HepG2 (cell line): ENCODE measurements at regions not wholly inside any gene's neighbourhood (a gene's known extent, or its start where the extent isn't known, plus 50 kb on each side); places are given as distances from the start of the nearest gene placed in this dataset.

ENCODE experiments used
- ATAC-seq: fragments of 200-7000 bp; cut with Tn5 transposase; 3 replicates; pipeline ENCODE4 v1.9.1; 2020; ENCODE audit warnings: mild to moderate bottlenecking, moderate library complexity
- BruUV-seq: library from RNA; stranded (reverse); fragments of 400-500 nt; replicated peaks from 2 replicates; lab custom pipeline; 2021; lab: Mats Ljungman, UMichigan
- CTCF ChIA-PET: fragments of 300-600 bp; formaldehyde crosslinking; extraction: SDS; loops from one replicate; lab custom pipeline; 2021; ENCODE audit warnings: low total read pairs, inconsistent platforms, low intra/inter-chr PET ratio; lab: Yijun Ruan, JAX
- POLR2A ChIA-PET: fragments of 350-600 bp; sonication (Branson Sonifier 250); formaldehyde crosslinking; loops from one replicate; lab custom pipeline; 2020; ENCODE audit warnings: antibody characterized with exemption, inconsistent platforms; lab: Yijun Ruan, JAX
- DNase-seq: peaks from one replicate; pipeline ENCODE4 v3.0.0-alpha.2; 2015; ENCODE audit warnings: low spot score
- FAIRE-seq: peaks from 3 replicates; lab custom pipeline; 2011; peaks lifted over from hg19 to GRCh38; lab: Jason Lieb, UNC
- H2AFZ ChIP-seq: one replicate; pipeline ENCODE4 v1.6.1; 2011; ENCODE audit warnings: low read length, inconsistent platforms
- H3K27ac ChIP-seq: fragments of 300-600 bp; 3 replicates; pipeline ENCODE4 v1.8.0; 2011; ENCODE audit warnings: mixed run types, mild to moderate bottlenecking, mixed read lengths, low read length, inconsistent platforms; ENCODE audit not compliant: insufficient read depth; ENCODE audit errors: extremely low read length
- H3K27me3 ChIP-seq, 2 experiments: fragments of 200-600 bp in 1 of 2; 2 replicates in 1 of 2; 3 replicates in 1 of 2; pipeline versions ENCODE4 v1.6.0 to v1.8.0; 2011; ENCODE audit warnings: low read length in 2 of 2, mild to moderate bottlenecking in 2 of 2, moderate library complexity in 2 of 2, inconsistent platforms in 1 of 2; ENCODE audit not compliant: insufficient read depth in 2 of 2, control insufficient read depth in 1 of 2
- H3K36me3 ChIP-seq, 2 experiments: fragments of 200-600 bp in 1 of 2; replicated peaks in 1 of 2; 2 replicates in 1 of 2; 3 replicates in 1 of 2; pipeline versions ENCODE4 v1.5.1 to v1.8.0; 2011; ENCODE audit warnings: low read length in 2 of 2, inconsistent platforms in 1 of 2; ENCODE audit not compliant: insufficient read depth in 2 of 2, control insufficient read depth in 1 of 2
- H3K4me1 ChIP-seq: 2 replicates; pipeline ENCODE4 v1.5.1; 2012; ENCODE audit warnings: low read length, inconsistent platforms; ENCODE audit not compliant: insufficient read depth
- H3K4me2 ChIP-seq: 2 replicates; pipeline ENCODE4 v1.6.0; 2011; ENCODE audit warnings: low read depth, low read length, inconsistent platforms
- H3K4me3 ChIP-seq, 3 experiments: fragments of 200-600 bp in 1 of 3; sonication (generic), shearing (Covaris generic) in 1 of 3; replicated peaks in 1 of 3; 2 replicates each; pipeline ENCODE4 v1.5.1; 2011 to 2016; ENCODE audit warnings: low read length in 3 of 3, inconsistent platforms in 2 of 3, low read depth in 2 of 3, mild to moderate bottlenecking in 2 of 3, control low read depth in 1 of 3, mixed read lengths in 1 of 3; ENCODE audit not compliant: insufficient read depth in 1 of 3
- H3K79me2 ChIP-seq: one replicate; pipeline ENCODE4 v1.6.1; 2011; ENCODE audit warnings: low read length, inconsistent platforms; ENCODE audit not compliant: insufficient read depth
- H3K9ac ChIP-seq: 2 replicates; pipeline ENCODE4 v1.6.0; 2011; ENCODE audit warnings: mild to moderate bottlenecking, low read depth, low read length, inconsistent platforms; ENCODE audit not compliant: insufficient read depth
- H3K9me3 ChIP-seq: 2 replicates; pipeline ENCODE4 v1.5.1; 2012; ENCODE audit warnings: mild to moderate bottlenecking, low read length
- H4K20me1 ChIP-seq: 2 replicates; pipeline ENCODE4 v1.6.0; 2011; ENCODE audit warnings: inconsistent platforms, mild to moderate bottlenecking, low read length, moderate library complexity; ENCODE audit not compliant: insufficient read depth
- ATAD3A ChIP-seq: sonication (generic); formaldehyde crosslinking; IDR thresholded peaks from 2 replicates; pipeline ENCODE4 v1.4.0; 2020; ENCODE audit warnings: missing genetic modification reagents
- BRCA1 ChIP-seq: sonication (generic); formaldehyde crosslinking; IDR thresholded peaks from 2 replicates; pipeline ENCODE4 v1.4.0; 2020; ENCODE audit warnings: missing genetic modification reagents
- GZF1 ChIP-seq: sonication (generic); formaldehyde crosslinking; IDR thresholded peaks from 2 replicates; pipeline ENCODE4 v1.5.1; 2020; ENCODE audit warnings: mild to moderate bottlenecking, missing genetic modification reagents
- ISL2 ChIP-seq: sonication (generic); formaldehyde crosslinking; IDR thresholded peaks from 2 replicates; pipeline ENCODE4 v1.5.0; 2020; ENCODE audit warnings: missing genetic modification reagents
- MAFG ChIP-seq: sonication (generic); formaldehyde crosslinking; IDR thresholded peaks from 2 replicates; pipeline ENCODE4 v1.5.1; 2020; ENCODE audit warnings: mild to moderate bottlenecking, missing genetic modification reagents
- MBD4 ChIP-seq: IDR thresholded peaks from 2 replicates; pipeline ENCODE4 v1.6.1; 2012; ENCODE audit warnings: low read length, inconsistent platforms, borderline replicate concordance
- MIXL1 ChIP-seq: IDR thresholded peaks from 2 replicates; pipeline ENCODE4 v1.6.1; 2016
- MYNN ChIP-seq: sonication (generic); formaldehyde crosslinking; IDR thresholded peaks from 2 replicates; pipeline ENCODE4 v1.4.0; 2020; ENCODE audit warnings: mild to moderate bottlenecking, low read depth, missing genetic modification reagents
- PHF20 ChIP-seq: sonication (generic); formaldehyde crosslinking; IDR thresholded peaks from 2 replicates; pipeline ENCODE4 v1.5.0; 2020; ENCODE audit warnings: mild to moderate bottlenecking, missing genetic modification reagents
- SPEN ChIP-seq: sonication (generic); formaldehyde crosslinking; IDR thresholded peaks from 2 replicates; pipeline ENCODE4 v1.5.1; 2020; ENCODE audit warnings: low read depth, mild to moderate bottlenecking, missing genetic modification reagents
- ZNF121 ChIP-seq: sonication (generic); formaldehyde crosslinking; IDR thresholded peaks from 2 replicates; pipeline ENCODE4 v1.5.0; 2020; ENCODE audit warnings: mild to moderate bottlenecking, missing genetic modification reagents
- ZNF766 ChIP-seq: sonication (generic); formaldehyde crosslinking; IDR thresholded peaks from 2 replicates; pipeline ENCODE4 v1.5.0; 2020; ENCODE audit warnings: missing genetic modification reagents, borderline replicate concordance
- ZZZ3 ChIP-seq: sonication (generic); formaldehyde crosslinking; IDR thresholded peaks from 2 replicates; pipeline ENCODE4 v1.4.0; 2020; ENCODE audit warnings: missing genetic modification reagents, mild to moderate bottlenecking, borderline replicate concordance
- WGBS: methylation state at CpG from one replicate; pipeline ENCODE4 v1.1.6; 2017; ENCODE audit warnings: low lambda C conversion rate; 5-methylcytosine and 5-hydroxymethylcytosine counted together
- in situ Hi-C: cut with HindIII; loops from 2 replicates; pipeline ENCODE4 v1.10.0; 2017; ENCODE audit warnings: low pct_unique_long_range_greater_than_20kb; ENCODE audit not compliant: extremely low pct_ligation_motif_present
- intact Hi-C: fragments of 100-400 bp; cut with micrococcal nuclease; formaldehyde crosslinking; loops from one replicate; pipeline ENCODE4 v1.10.0; 2022; ENCODE audit not compliant: unreplicated experiment
- TF ChIP-seq, protein P1 (sequence below): sonication (generic); formaldehyde crosslinking; IDR thresholded peaks from 2 replicates; pipeline ENCODE4 v1.4.0; 2020; ENCODE audit warnings: missing genetic modification reagents, mild to moderate bottlenecking, borderline replicate concordance
- TF ChIP-seq, protein P2 (sequence below): sonication (generic); formaldehyde crosslinking; IDR thresholded peaks from 2 replicates; pipeline ENCODE4 v1.4.0; 2020; ENCODE audit warnings: missing genetic modification reagents
- TF ChIP-seq, protein P3 (sequence below): sonication (generic); formaldehyde crosslinking; IDR thresholded peaks from 2 replicates; pipeline ENCODE4 v1.4.0; 2020; ENCODE audit warnings: missing genetic modification reagents

DNA sequence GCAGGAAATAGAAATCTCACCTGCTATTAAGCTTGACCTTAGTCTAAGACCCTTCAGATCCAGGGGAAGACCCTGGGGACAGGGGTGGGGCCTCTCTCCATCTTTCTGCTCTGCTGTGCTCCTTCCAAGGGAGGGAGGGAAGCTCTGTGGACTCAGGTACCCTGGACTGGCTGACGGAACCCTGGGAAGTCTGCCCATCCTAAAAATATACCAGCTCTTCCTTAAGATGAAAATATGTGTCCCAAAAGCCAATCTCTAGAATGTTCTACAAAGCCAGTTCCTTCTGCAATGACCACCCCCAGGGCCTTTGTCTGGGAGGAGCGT, 73.7 kb downstream of the RTL6 start (continued):
- TF ChIP-seq ISL2 (CRISPR knock-in tag) (no peak), MYNN (CRISPR knock-in tag) (no peak), MBD4 (no peak), SPEN (CRISPR knock-in tag) (no peak), MAFG (CRISPR knock-in tag) (no peak)
- TF ChIP-seq, protein P1, sequence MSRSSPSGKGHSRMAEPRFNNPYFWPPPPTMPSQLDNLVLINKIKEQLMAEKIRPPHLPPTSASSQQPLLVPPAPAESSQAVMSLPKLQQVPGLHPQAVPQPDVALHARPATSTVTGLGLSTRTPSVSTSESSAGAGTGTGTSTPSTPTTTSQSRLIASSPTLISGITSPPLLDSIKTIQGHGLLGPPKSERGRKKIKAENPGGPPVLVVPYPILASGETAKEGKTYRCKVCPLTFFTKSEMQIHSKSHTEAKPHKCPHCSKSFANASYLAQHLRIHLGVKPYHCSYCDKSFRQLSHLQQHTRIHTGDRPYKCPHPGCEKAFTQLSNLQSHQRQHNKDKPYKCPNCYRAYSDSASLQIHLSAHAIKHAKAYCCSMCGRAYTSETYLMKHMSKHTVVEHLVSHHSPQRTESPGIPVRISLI (CRISPR knock-in tag): no peak

DNA sequence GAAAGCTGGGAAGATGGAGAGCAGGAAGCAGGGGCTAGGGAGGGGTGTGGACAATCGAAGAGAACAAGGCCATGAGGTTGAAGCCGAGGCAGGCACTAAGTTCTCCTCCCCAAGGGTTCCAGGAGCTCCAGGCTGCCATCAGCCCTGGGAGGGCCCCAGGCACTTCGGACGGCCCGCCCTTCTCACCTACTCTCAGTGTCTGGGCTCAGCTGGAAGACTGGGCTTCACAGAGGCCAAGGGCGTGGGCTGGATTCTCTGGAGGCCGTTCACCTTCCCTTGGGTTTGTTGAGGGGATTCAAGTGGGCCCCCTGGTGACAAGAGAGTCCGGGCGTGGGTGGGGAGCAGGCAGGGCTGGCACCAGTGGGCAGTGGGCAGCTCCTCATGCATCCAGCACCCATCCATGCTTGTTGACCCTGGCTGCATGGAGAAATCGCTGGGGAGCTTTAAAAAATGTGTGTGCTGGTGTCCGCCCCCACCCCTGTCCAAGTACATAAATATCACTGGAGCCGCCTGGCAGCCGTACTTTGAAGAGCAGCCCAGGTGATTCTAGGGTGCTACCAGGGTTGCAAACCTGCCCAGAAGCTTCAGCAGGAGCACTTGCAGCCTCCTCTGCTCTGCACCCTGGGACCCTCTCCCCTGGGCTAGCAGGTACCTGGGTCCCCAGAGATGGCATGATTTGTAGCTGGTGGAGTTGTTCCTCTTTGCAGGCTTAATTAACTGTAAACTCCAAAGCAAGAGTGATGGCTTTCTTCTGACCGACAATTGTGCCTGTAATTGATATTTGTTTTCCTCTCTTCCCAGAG, 74.3 kb downstream of the RTL6 start:
- no peak for DNase-seq
- no peak overlapping the region for H3K27ac ChIP-seq
- no peak overlapping the region for H3K4me2 ChIP-seq
- WGBS: 13% methylated on average over 5 of the region's 14 CpGs
- no peaks in the 10 kb centered on the region for H3K79me2 ChIP-seq
- H2AFZ ChIP-seq: no peak overlapping the region
- no peaks in the 10 kb centered on the region for H3K4me1 ChIP-seq
- intact Hi-C loops (no loop called here), in situ Hi-C loops (no loop called here)
- no peak overlapping the region for H3K9ac ChIP-seq
- no peaks in the 10 kb centered on the region for H3K36me3 ChIP-seq
- POLR2A ChIA-PET: no interaction called here
- no peaks in the 10 kb centered on the region for H4K20me1 ChIP-seq
- BruUV-seq: no TSS peak
- H3K27me3 ChIP-seq: peaks cover 5 to 27% of the 10 kb centered on the region in 2 experiments; a peak in 4 of 5 replicates
- ATAC-seq: no peak
- no peak overlapping the region for H3K4me3 ChIP-seq
- FAIRE-seq: no peak
- CTCF ChIA-PET: no interaction called here
- H3K9me3 ChIP-seq: 0 out of 2 replicates have a peak, but pooled peaks cover 8% of the 10 kb centered on the region
- TF ChIP-seq PHF20 (CRISPR knock-in tag) (no peak), ZNF121 (CRISPR knock-in tag) (no peak), GZF1 (CRISPR knock-in tag) (no peak), ZNF766 (CRISPR knock-in tag) (no peak), ATAD3A (CRISPR knock-in tag) (no peak), MIXL1 (CRISPR knock-in tag) (no peak), BRCA1 (no peak), ZZZ3 (CRISPR knock-in tag) (no peak)
- TF ChIP-seq, protein P2, sequence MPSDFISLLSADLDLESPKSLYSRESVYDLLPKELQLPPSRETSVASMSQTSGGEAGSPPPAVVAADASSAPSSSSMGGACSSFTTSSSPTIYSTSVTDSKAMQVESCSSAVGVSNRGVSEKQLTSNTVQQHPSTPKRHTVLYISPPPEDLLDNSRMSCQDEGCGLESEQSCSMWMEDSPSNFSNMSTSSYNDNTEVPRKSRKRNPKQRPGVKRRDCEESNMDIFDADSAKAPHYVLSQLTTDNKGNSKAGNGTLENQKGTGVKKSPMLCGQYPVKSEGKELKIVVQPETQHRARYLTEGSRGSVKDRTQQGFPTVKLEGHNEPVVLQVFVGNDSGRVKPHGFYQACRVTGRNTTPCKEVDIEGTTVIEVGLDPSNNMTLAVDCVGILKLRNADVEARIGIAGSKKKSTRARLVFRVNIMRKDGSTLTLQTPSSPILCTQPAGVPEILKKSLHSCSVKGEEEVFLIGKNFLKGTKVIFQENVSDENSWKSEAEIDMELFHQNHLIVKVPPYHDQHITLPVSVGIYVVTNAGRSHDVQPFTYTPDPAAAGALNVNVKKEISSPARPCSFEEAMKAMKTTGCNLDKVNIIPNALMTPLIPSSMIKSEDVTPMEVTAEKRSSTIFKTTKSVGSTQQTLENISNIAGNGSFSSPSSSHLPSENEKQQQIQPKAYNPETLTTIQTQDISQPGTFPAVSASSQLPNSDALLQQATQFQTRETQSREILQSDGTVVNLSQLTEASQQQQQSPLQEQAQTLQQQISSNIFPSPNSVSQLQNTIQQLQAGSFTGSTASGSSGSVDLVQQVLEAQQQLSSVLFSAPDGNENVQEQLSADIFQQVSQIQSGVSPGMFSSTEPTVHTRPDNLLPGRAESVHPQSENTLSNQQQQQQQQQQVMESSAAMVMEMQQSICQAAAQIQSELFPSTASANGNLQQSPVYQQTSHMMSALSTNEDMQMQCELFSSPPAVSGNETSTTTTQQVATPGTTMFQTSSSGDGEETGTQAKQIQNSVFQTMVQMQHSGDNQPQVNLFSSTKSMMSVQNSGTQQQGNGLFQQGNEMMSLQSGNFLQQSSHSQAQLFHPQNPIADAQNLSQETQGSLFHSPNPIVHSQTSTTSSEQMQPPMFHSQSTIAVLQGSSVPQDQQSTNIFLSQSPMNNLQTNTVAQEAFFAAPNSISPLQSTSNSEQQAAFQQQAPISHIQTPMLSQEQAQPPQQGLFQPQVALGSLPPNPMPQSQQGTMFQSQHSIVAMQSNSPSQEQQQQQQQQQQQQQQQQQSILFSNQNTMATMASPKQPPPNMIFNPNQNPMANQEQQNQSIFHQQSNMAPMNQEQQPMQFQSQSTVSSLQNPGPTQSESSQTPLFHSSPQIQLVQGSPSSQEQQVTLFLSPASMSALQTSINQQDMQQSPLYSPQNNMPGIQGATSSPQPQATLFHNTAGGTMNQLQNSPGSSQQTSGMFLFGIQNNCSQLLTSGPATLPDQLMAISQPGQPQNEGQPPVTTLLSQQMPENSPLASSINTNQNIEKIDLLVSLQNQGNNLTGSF: no peak
- TF ChIP-seq, protein P3, sequence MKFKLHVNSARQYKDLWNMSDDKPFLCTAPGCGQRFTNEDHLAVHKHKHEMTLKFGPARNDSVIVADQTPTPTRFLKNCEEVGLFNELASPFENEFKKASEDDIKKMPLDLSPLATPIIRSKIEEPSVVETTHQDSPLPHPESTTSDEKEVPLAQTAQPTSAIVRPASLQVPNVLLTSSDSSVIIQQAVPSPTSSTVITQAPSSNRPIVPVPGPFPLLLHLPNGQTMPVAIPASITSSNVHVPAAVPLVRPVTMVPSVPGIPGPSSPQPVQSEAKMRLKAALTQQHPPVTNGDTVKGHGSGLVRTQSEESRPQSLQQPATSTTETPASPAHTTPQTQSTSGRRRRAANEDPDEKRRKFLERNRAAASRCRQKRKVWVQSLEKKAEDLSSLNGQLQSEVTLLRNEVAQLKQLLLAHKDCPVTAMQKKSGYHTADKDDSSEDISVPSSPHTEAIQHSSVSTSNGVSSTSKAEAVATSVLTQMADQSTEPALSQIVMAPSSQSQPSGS (CRISPR knock-in tag): no peak
